Mucosa of stomach (tissue), 1 donor: ENCODE measurements at regions not wholly inside any gene's neighbourhood (a gene's known extent, or its start where the extent isn't known, plus 50 kb on each side); places are given as distances from the start of the nearest gene placed in this dataset.

ENCODE experiments used
- H3K27me3 ChIP-seq: one replicate; pipeline ENCODE4 v1.7.0; 2013; ENCODE audit warnings: mild to moderate bottlenecking, low read length; ENCODE audit not compliant: control insufficient read depth, insufficient read depth
- H3K36me3 ChIP-seq: one replicate; pipeline ENCODE4 v1.7.0; 2013; ENCODE audit warnings: low read length; ENCODE audit not compliant: control insufficient read depth, insufficient read depth
- H3K4me1 ChIP-seq: one replicate; pipeline ENCODE4 v1.7.0; 2013; ENCODE audit warnings: mild to moderate bottlenecking, low read length; ENCODE audit not compliant: control insufficient read depth, insufficient read depth
- H3K4me3 ChIP-seq: one replicate; pipeline ENCODE4 v1.7.0; 2013; ENCODE audit warnings: low read length
- H3K9ac ChIP-seq: one replicate; pipeline ENCODE4 v1.7.0; 2013; ENCODE audit warnings: mild to moderate bottlenecking, low read length, moderate library complexity
- H3K9me3 ChIP-seq: one replicate; pipeline ENCODE4 v1.7.0; 2013; ENCODE audit warnings: mild to moderate bottlenecking, low read length, moderate library complexity; ENCODE audit not compliant: control insufficient read depth
- donor health status: Pancreatic carcinoma.

DNA sequence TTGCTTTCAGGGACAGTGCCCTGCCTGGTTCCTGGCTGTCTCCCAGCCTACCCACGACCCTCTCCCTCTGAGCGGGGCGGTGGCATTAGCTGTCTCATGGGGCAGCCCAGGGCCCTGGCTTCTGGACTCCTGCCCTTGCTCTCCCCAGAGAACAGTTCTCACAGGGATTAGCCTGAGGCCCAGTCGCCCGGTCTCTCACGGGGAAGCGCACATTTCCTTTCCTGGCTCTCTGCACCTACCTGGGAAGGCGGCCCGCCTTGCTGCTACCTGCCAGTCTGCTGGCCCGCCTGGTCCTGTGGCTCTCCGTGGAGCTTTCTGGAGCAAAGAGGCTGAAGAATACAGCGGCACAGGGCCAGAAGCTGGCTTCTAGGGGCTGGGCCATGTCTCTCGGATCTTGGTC, 128.4 kb downstream of the FHDC1 start:
- H3K4me1 ChIP-seq: peaks cover 24% of the 10 kb centered on the region
- no peak overlapping the region for H3K9ac ChIP-seq
- H3K36me3 ChIP-seq: no peaks in the 10 kb centered on the region
- H3K9me3 ChIP-seq: no peaks in the 10 kb centered on the region
- no peak overlapping the region for H3K4me3 ChIP-seq
- H3K27me3 ChIP-seq: no peaks in the 10 kb centered on the region

- Histone ChIP-seq H3K36me3 (no peaks in the 10 kb centered on the region), H3K27me3 (no peaks in the 10 kb centered on the region), H3K4me3 (no peak overlapping the region), H3K4me1 (peaks cover 24% of the 10 kb centered on the region), H3K9ac (no peak overlapping the region), H3K9me3 (no peaks in the 10 kb centered on the region)
These were observed 129.2 kb downstream of the FHDC1 start for GRCh38 chr4:153065276-153065675.

- peaks cover 24% of the 10 kb centered on the region for H3K4me1 ChIP-seq
- H3K36me3 ChIP-seq: no peaks in the 10 kb centered on the region
- no peak overlapping the region for H3K9ac ChIP-seq
- H3K9me3 ChIP-seq: no peaks in the 10 kb centered on the region
- H3K4me3 ChIP-seq: no peak overlapping the region
- H3K27me3 ChIP-seq: no peaks in the 10 kb centered on the region
These were observed 131.3 kb downstream of the FHDC1 start for GRCh38 chr4:153067376-153067775.

- H3K4me3 ChIP-seq: no peak overlapping the region
- peaks cover 24% of the 10 kb centered on the region for H3K4me1 ChIP-seq
- no peaks in the 10 kb centered on the region for H3K36me3 ChIP-seq
- no peaks in the 10 kb centered on the region for H3K9me3 ChIP-seq
- no peaks in the 10 kb centered on the region for H3K27me3 ChIP-seq
- H3K9ac ChIP-seq: no peak overlapping the region
These were observed 132.6 kb downstream of the FHDC1 start for GRCh38 chr4:153068751-153069150.

- Histone ChIP-seq H3K9me3 (no peaks in the 10 kb centered on the region), H3K4me3 (no peak overlapping the region), H3K9ac (no peak overlapping the region), H3K27me3 (no peaks in the 10 kb centered on the region), H3K36me3 (no peaks in the 10 kb centered on the region), H3K4me1 (peaks cover 4% of the 10 kb centered on the region)
These were observed 132.2 kb upstream of the TRIM2 start for GRCh38 chr4:153071958-153072598.

DNA sequence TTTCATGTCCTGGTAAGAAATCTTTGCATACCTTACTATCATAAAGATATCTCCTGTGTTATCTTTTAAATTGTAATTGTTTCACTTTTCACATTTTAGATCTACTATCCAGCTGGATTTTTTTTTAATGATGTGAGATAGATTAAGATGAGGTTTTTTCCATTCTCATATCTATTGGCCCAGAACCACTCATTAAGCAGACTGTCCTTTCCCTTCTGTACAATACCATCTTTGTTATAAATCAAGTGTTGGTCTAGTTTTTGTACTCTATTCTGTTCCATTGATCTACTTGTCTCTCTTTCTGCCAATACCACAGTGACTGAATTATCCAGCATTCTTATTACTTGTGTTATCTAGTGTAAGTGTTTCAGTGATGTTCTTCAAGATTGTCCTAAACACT, 131.6 kb upstream of the TRIM2 start:
- Histone ChIP-seq H3K36me3 (no peaks in the 10 kb centered on the region), H3K9ac (no peak overlapping the region), H3K27me3 (no peaks in the 10 kb centered on the region), H3K4me1 (no peaks in the 10 kb centered on the region), H3K9me3 (no peaks in the 10 kb centered on the region), H3K4me3 (no peak overlapping the region)

- H3K27me3 ChIP-seq: no peaks in the 10 kb centered on the region
- H3K9me3 ChIP-seq: no peaks in the 10 kb centered on the region
- H3K36me3 ChIP-seq: no peaks in the 10 kb centered on the region
These were observed 129.8 kb upstream of the TRIM2 start for GRCh38 chr4:153074486-153074885.

DNA sequence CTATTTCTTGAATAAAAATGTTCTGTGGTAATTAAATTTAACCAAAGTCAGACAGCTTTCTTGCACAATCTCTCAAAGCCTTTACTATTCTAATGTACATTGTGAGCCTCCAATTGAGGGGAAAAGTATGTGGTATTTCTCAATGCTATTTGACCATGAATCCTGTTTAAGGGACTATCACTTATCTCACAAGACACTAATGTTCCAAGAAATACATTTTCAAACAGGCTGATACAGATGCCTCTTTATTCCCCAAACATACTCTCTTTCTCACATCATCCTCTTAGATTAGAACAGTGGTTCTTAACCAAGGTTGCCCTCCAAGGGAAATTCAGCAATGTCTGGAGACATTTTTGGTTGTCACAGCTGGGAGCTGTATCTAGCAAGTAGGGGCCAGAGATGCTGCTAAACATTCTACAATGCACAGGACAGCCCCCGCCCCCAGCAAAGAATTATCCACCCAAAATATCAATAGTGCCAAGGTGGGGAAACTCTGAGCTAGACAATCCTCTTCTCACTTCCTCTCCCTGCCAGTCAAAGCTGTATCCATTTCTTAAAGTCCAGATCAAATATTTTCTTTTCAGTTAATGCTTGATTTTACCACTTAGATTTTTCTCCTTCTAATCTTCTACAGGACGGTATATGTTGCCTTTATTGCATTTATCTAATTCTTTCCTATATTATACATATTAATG, 129.2 kb upstream of the TRIM2 start:
- H3K36me3 ChIP-seq: no peaks in the 10 kb centered on the region

More at GRCh38 chr4:153074486-153074885, 129.8 kb upstream of the TRIM2 start:
- Histone ChIP-seq H3K4me1 (no peaks in the 10 kb centered on the region), H3K4me3 (no peak overlapping the region), H3K9ac (no peak overlapping the region)

GRCh38 chr4:153075836-153076518, 128.3 kb upstream of the TRIM2 start:
- no peak overlapping the region for H3K9ac ChIP-seq
- H3K36me3 ChIP-seq: no peaks in the 10 kb centered on the region
- H3K4me1 ChIP-seq: no peaks in the 10 kb centered on the region
- no peaks in the 10 kb centered on the region for H3K27me3 ChIP-seq
- no peaks in the 10 kb centered on the region for H3K9me3 ChIP-seq
- no peak overlapping the region for H3K4me3 ChIP-seq

More for the DNA sequence above, 129.2 kb upstream of the TRIM2 start:
- H3K9ac ChIP-seq: no peak overlapping the region
- H3K9me3 ChIP-seq: no peaks in the 10 kb centered on the region
- no peak overlapping the region for H3K4me3 ChIP-seq
- no peaks in the 10 kb centered on the region for H3K27me3 ChIP-seq
- H3K4me1 ChIP-seq: no peaks in the 10 kb centered on the region

GRCh38 chr4:153076861-153077260, 127.4 kb upstream of the TRIM2 start:
- no peaks in the 10 kb centered on the region for H3K36me3 ChIP-seq
- no peak overlapping the region for H3K9ac ChIP-seq
- H3K4me3 ChIP-seq: no peak overlapping the region
- H3K9me3 ChIP-seq: no peaks in the 10 kb centered on the region
- H3K4me1 ChIP-seq: no peaks in the 10 kb centered on the region
- H3K27me3 ChIP-seq: no peaks in the 10 kb centered on the region

- Histone ChIP-seq H3K4me3 (no peak overlapping the region), H3K27me3 (no peaks in the 10 kb centered on the region), H3K4me1 (peaks cover 8% of the 10 kb centered on the region), H3K36me3 (no peaks in the 10 kb centered on the region), H3K9ac (no peak overlapping the region), H3K9me3 (no peaks in the 10 kb centered on the region)
These were observed 124.3 kb upstream of the TRIM2 start for GRCh38 chr4:153079857-153080391.

DNA sequence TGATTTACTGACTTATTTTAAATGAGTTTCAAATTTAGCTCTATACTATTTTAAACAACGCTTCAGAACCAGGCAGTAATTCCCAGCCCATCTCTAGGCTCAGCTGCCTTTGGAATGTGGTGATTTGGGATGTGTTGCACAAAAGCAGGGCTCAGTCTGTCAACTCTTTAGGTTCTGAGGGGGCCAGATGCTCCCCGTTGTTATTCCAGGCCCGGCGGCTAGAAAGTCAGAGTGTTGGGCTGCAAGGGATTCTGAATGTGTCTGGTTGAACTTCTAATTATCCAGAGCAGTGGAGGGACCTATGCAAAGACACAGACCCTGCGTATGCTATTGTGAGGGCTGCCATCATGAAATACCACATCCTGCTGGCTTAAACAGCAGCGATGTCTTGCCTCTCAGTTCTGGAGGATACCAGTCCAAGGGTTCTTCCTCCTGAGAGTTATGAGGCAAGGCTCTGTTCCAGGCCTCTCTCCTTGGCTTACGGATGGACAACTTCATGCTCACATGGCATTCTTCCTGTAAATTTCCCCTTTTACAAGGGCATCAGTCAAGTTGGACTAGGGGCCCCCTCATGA, 123.2 kb upstream of the TRIM2 start:
- Histone ChIP-seq H3K4me3 (no peak overlapping the region), H3K4me1 (peaks cover 8% of the 10 kb centered on the region), H3K9ac (no peak overlapping the region), H3K36me3 (no peaks in the 10 kb centered on the region), H3K27me3 (no peaks in the 10 kb centered on the region), H3K9me3 (no peaks in the 10 kb centered on the region)
